ENCODE measurements at regions not wholly inside any gene's neighbourhood (a gene's known extent, or its start where the extent isn't known, plus 50 kb on each side); places are given as distances from the start of the nearest gene placed in this dataset.

DNA sequence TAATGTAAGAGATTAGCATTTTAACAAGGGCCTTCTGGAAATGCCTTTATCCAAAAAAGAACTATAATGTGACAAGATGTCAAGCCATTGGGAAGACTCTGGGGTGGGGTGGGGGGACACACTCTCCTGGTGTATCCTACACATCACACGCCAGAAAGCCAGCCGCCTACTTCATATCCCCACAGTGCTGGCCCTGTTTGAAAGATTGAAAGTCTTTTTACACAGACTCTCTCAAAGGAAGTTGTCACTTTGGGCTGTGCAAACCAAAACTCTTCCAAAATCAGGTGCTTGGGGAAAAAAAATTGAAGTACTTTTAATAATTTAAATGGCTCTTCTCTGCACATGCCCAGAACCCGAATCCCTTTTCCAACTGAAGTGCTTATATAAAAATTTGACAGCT is 666.7 kb downstream of the BCL11A start:
- DNase-seq (ENCODE audit: low read depth) = no peak
- TF ChIP-seq, protein P1, sequence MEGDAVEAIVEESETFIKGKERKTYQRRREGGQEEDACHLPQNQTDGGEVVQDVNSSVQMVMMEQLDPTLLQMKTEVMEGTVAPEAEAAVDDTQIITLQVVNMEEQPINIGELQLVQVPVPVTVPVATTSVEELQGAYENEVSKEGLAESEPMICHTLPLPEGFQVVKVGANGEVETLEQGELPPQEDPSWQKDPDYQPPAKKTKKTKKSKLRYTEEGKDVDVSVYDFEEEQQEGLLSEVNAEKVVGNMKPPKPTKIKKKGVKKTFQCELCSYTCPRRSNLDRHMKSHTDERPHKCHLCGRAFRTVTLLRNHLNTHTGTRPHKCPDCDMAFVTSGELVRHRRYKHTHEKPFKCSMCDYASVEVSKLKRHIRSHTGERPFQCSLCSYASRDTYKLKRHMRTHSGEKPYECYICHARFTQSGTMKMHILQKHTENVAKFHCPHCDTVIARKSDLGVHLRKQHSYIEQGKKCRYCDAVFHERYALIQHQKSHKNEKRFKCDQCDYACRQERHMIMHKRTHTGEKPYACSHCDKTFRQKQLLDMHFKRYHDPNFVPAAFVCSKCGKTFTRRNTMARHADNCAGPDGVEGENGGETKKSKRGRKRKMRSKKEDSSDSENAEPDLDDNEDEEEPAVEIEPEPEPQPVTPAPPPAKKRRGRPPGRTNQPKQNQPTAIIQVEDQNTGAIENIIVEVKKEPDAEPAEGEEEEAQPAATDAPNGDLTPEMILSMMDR (conservative IDR thresholded peaks at IDR 0.05; ENCODE audit: low read depth, low read length) = no peak
- no peak overlapping the region for H3K4me3 ChIP-seq (ENCODE audit: low read length)

- TF ChIP-seq, protein P1 (conservative IDR thresholded peaks at IDR 0.05; ENCODE audit: low read depth, low read length) = no peak
- no peak overlapping the region for H3K4me3 ChIP-seq (ENCODE audit: low read length)
- DNase-seq (ENCODE audit: low read depth) = no peak
These were observed 667.9 kb downstream of the BCL11A start for GRCh38 chr2:59885541-59885940.

GRCh38 chr2:59884166-59884565 is 669.3 kb downstream of the BCL11A start:
- TF ChIP-seq, protein P1 (conservative IDR thresholded peaks at IDR 0.05; ENCODE audit: low read depth, low read length) = no peak
- H3K4me3 ChIP-seq (ENCODE audit: low read length) = no peak overlapping the region
- DNase-seq (ENCODE audit: low read depth) = no peak

DNA sequence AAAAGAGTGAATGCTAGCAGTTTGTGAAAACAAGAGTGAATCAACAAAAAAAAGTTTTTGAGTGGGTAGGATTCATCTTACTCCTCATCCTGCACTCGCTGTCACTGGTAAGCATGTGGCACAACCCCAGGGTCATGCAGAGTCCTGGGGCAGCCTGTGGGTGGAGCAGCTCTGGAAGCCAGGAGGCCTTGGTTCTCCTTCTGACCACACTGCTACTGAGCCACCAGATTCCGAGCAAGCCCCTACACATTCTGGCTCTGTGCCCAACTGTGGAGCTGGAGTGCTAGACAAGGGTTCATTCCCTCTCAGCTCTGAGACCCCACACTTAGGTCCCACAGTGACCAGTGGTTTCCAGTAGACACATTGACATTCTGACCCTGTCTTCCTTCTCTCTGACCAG is 670.6 kb downstream of the BCL11A start:
- no peak overlapping the region for H3K4me3 ChIP-seq (ENCODE audit: low read length)
- TF ChIP-seq, protein P1 (conservative IDR thresholded peaks at IDR 0.05; ENCODE audit: low read depth, low read length) = no peak
- no peak for DNase-seq (ENCODE audit: low read depth)

- DNase-seq (ENCODE audit: low read depth) = no peak
- no peak overlapping the region for H3K4me3 ChIP-seq (ENCODE audit: low read length)
- TF ChIP-seq, protein P1 (conservative IDR thresholded peaks at IDR 0.05; ENCODE audit: low read depth, low read length) = no peak
These were observed 671.2 kb downstream of the BCL11A start for GRCh38 chr2:59882279-59882678.

DNA sequence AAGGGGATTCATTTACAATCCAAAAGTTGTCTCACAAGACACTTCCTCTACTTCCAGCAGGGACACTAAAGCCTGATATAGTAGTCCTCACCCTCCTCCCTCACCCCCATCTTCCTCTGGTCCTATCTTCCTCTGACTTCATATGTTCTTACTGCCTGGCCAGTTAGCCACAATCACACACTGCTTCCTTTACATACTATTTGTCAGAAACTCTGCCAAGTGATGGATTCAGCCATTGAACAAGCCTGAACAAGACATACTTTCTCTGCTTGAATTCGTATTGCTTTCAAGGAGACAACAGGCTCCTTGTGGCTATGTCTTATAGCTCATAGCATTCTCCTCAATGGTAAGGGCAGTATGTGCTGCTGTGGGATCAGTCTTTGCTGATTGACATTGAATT is 672.2 kb downstream of the BCL11A start:
- H3K4me3 ChIP-seq (ENCODE audit: low read length) = no peak overlapping the region
- DNase-seq (ENCODE audit: low read depth) = no peak
- TF ChIP-seq, protein P1 (conservative IDR thresholded peaks at IDR 0.05; ENCODE audit: low read depth, low read length) = no peak

DNA sequence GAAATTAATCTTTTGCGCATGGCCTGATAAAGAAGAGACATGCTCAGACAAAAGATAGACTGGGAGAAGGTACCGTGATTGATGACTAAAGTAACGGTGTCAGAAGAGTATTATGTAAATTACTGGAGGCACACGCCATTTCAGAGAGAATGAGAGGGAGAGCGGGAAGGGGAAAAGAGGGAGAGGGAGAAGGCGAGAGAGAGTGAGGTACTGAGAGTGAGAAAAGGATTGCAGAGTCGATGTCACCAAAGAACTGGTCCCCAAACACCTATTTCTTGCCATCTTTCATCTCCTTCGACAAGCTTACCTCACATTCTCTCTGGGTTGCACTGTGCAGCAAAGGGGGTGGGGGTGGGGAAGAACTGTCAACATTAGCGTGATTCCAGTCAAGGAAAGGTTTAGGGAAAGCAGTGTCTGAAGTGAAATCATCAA is 673.7 kb downstream of the BCL11A start:
- no peak overlapping the region for H3K4me3 ChIP-seq (ENCODE audit: low read length)
- TF ChIP-seq, protein P1 (conservative IDR thresholded peaks at IDR 0.05; ENCODE audit: low read depth, low read length) = no peak
- DNase-seq (ENCODE audit: low read depth) = no peak

Measured in retinal pigment epithelial cell (primary cell).